EH (cell line): ENCODE measurements at regions not wholly inside any gene's neighbourhood (a gene's known extent, or its start where the extent isn't known, plus 50 kb on each side); places are given as distances from the start of the nearest gene placed in this dataset.

Source experiments
- DNase-seq: peaks from one replicate; pipeline ENCODE4 v3.0.0-alpha.2; 2015; ENCODE audit warnings: low read depth

- no peak for DNase-seq
Measured at GRCh38 chr6:170113141-170113540, 177.7 kb downstream of the DLL1 start.

DNA sequence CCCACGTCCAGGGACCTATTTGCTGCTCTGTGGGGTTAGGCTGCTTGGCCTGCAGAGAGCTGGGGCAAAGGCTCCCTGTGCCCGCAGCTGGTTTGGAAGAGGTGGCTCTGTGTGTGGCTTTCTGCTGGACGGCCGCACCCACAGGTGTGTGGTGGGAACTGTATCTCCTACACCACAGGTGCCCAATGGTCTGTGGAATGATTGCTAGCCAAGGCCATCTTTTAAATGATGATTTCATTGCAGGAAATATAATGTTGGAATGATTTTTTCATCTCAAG is 178.4 kb downstream of the DLL1 start:
- no peak for DNase-seq

DNA sequence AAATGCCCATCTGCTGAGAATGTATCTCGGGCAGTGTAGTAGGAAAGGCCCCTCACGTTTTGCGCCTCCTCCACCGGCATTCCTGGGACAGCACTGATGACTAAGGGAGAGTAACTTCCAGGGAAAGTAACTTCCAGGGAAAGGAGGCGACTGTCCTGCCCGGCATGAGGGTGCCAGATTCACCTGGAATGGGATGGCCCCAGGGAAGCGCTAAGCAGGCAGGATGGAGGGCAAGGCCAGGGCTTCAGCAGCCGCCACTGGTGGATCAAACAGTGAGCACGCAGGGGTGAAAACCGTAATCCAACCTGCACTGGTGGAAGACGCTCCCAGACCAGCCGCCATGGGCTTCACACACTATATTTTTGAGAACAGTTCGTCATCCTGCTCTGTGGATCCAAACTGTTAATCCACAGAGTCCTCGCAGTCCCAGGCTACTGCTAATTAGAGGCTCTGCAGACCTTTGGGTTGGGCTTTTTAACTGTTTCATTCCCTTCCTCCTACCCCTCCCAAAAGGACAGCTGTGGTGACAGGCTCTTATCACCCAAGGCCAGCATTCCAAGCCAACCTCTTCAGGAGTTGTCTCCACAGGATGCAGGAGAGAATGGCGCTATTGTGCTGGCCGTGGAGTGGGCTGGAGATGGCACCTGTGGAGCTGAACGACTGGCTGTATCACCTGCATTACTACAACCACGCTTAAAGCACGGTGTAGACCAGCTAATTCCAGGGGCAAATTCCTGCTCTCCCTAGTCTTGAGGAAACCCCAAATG is 178.9 kb downstream of the DLL1 start:
- DNase-seq, result no peak

- DNase-seq, result no peak
Measured at GRCh38 chr6:170111141-170111664, 179.7 kb downstream of the DLL1 start.

GRCh38 chr6:170110201-170111140 is 180.4 kb downstream of the DLL1 start:
- no peak for DNase-seq

DNA sequence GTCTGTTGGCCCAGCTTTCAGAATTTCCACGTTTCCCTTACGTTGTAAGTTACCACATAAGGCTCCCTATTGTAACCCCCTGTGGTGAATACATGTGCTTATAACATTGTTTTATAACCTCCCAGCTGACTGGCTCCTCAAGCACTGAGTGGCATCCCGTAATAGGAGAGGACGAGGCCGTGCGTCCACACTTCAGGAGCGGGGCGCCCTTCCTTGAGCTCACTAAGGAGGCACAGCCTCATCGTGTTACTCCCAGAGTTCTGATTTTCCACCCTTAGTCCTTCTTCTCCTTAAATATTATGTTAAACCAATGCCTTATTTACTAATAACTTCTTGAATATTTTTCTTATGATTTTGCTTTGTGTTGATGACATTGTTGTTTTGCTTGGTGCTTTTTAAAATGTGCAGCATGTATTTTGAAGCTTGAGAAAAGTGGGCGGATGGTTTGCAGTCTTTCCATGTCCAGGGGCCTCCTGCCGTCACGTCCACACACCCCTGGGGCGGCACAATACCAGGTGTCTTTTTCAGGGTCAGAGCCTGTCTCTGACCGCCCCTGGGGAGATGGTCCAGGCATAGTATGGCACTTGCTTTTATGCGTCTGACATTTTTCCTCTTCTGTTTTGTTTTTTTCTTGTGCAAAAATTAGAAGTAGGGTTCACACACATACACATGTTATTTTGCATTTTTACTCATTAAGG is 181.8 kb downstream of the DLL1 start:
- no peak for DNase-seq

GRCh38 chr6:170108456-170108855 is 182.4 kb downstream of the DLL1 start:
- no peak for DNase-seq

GRCh38 chr6:170107606-170108222 is 183.2 kb downstream of the DLL1 start:
- no peak for DNase-seq

DNA sequence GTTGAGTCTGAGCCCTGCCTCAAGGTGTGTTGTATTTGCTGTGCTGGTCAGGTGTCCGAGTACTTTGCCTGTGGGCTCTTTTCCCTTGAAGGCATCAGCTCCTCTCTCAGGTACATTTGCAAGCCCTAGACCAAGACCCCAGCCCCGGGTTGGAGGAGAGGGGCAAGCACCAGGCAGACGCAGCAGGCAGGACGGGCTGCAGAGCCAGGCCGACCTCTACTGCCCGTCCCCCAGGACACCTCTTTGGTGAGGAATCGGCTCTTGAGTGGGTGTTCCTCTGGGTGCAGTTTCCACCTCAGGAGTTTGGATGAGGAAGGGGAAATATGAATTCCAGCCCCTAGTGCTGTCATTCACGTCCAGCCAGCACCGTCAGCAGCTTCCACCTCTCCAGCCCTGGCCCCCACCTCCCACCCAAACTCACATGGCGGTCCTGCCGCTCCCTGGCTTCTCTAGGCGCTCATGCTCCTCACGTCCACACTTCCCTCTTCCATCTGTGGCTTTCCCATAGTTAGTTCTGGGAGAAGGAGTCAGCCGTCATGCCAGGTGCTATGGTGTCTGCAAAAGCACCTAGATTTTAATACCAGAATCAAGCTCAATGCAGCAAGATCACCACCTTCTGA is 183.9 kb downstream of the DLL1 start:
- DNase-seq, result no peak

- DNase-seq, result no peak
Measured at GRCh38 chr6:170102582-170103481, 188.0 kb downstream of the DLL1 start.

DNA sequence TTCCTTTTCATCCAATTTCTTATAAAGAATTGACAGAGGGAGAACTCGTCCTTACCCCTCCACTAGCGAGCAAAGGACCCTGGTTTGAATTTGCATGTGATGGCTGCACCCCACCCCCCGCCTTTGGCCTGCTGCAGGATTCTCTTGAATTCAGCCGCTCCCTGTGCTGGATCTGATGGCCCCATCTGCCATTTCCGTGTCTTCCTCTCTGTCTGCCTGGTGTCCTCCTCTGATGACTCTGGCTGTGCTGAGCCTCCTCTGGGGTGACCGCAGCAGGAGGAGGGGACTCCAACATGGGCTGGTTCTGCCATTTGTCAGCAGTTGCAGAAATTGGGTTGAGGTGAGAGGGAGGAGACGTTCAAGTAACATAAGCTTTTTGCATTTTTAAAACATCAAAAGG is 188.8 kb downstream of the DLL1 start:
- no peak for DNase-seq

DNA sequence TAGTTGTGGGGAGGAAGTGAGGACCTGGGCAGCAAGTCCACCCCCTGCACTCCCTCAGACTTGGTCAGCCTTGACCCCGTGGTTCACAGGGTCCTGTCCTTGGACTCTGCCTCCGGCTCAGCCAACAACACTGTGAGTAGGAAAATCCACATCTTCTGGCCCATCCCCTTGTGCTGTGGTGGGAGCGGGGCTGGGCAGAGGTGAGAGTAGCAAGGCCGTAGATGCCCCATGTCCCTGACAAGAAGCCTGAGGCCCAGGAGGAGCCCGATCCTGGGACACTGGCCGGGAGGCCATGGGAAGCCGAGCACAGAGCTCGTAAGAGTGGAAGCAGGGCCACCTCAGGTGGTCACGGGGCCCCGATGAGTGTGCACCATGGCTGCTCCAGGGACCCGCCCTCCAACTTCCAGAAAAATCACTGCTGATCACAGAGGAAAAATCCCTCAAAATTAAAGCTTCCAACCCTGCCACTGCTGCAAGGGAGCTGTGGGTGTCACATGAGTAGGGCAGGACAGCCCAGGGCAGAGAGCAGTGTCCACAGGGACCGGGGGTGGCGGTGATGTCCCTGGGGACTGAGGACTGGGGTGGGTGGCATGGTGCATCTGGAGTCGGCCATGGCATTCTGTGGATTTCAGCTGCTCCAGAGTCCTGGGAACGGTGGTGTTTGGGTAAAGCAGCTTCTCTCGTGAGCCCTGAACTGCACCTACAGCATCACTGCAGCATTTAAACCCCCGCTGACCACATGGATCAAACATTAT is 189.4 kb downstream of the DLL1 start:
- DNase-seq, result no peak

DNA sequence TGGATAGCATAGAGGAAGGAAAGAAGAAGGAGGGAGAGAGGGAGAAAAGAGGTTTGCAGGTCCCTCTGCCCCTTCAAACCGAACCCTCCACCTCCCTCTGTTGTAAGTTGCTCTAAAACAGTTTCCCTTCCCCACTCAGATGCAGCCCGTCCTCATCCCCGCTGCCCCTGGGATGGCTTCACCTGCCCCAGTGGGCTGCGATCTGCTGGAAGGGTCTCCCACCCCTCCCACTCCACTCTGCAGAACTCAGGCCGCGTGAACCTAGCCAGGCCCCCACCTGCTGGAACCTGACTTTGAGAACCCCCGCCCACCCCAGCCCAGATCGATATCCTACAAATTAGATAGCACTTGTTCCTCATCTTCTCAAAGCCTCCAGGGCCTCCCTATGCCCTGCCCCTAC is 190.8 kb downstream of the DLL1 start:
- no peak for DNase-seq

DNA sequence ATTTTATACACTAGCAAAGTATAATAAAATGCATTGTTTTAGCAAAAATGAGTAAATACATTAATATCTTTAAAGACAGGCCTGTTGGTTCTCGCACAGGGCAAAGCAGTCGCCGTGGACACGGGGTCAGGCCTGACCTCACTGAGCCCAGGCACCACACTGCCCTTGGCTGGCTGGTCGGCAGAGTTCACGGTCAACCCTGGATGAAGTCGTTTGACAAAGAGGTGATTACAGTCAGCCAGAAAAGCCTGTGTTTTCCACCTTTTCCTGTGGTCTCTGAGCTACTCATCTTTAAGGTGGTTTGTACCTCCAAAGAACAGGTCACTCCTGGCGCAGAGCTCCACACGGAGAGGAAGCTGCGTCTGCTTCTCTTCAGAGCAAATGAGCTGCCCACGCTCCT is 191.5 kb downstream of the DLL1 start:
- DNase-seq, result no peak

GRCh38 chr6:170098428-170099170 is 192.3 kb downstream of the DLL1 start:
- no peak for DNase-seq

GRCh38 chr6:170097505-170098427 is 193.1 kb downstream of the DLL1 start:
- DNase-seq, result no peak

DNA sequence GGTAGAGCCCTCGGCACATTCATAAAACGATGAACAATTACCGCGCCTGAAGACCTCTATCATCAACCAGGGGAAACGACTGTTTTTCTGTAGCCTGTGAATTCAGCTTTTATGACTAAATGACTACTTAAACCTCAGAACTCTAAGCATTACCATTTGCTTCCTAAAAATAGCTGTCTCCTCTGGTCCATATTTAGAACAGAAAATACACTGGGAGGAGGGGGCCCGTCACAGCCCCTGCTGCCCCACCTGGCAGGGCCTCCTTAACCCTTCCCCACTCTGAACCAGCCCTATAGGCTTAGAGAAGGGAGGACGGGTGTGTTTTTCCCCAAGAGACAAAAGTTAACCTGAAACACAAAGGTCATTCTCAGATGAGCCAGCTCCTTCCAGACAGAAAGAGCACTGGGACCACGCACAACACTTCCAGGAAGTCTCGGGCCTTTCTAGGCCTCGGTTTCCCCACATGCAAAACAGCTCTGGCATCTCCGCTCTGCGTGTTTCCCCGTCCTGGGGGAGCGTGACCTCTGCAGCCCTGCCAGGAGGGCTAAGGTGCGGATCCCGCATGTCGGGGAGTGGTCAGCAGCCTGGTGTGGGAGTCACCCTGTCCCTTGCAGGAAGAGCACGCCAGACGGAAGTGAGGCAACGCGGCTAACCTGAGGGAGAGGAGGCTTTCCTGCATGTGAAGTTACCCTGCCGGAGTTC is 193.9 kb downstream of the DLL1 start:
- no peak for DNase-seq
